ENCODE measurements at regions not wholly inside any gene's neighbourhood (a gene's known extent, or its start where the extent isn't known, plus 50 kb on each side); places are given as distances from the start of the nearest gene placed in this dataset.

DNA sequence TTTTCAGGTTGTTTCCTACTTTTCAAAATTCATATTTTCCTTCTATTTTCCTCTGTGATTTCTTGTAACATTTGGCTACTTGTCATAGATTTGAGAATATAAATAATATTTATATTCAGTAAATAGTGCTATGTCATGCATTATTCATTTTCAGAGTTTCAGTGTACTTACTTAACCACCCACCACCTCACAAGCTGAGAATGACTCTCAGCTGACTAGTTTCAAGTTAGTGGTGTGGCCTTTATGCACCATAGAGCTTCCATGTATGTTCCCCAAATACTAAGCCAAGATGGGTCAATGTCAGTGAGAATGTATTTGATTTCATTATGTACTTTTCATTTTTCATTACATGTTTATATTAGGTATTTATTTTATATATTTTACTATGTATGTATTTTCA, 56.9 kb upstream of the RGS1 start:
- no peak for TF ChIP-seq CTCF (IDR thresholded peaks at IDR 0.05; ENCODE audit: extremely low read depth in 1 of 2, insufficient read depth in 1 of 2, low read depth in 1 of 2, low read length in 2 of 2)
- TF ChIP-seq POLR2A (IDR thresholded peaks at IDR 0.05; ENCODE audit: low read depth, low read length): no peak
- no peak for TF ChIP-seq POLR2AphosphoS5 (IDR thresholded peaks at IDR 0.05; ENCODE audit: insufficient read depth, low read depth, low read length)

All from endothelial cell of umbilical vein (primary cell).